GM21515 (cell line): ENCODE measurements at regions not wholly inside any gene's neighbourhood (a gene's known extent, or its start where the extent isn't known, plus 50 kb on each side); places are given as distances from the start of the nearest gene placed in this dataset.

ENCODE experiments used
- ATAC-seq: cut with Tn5 transposase; IDR thresholded peaks from one replicate; pipeline ENCODE4 v1.9.1; 2021; ENCODE audit not compliant: unreplicated experiment

DNA sequence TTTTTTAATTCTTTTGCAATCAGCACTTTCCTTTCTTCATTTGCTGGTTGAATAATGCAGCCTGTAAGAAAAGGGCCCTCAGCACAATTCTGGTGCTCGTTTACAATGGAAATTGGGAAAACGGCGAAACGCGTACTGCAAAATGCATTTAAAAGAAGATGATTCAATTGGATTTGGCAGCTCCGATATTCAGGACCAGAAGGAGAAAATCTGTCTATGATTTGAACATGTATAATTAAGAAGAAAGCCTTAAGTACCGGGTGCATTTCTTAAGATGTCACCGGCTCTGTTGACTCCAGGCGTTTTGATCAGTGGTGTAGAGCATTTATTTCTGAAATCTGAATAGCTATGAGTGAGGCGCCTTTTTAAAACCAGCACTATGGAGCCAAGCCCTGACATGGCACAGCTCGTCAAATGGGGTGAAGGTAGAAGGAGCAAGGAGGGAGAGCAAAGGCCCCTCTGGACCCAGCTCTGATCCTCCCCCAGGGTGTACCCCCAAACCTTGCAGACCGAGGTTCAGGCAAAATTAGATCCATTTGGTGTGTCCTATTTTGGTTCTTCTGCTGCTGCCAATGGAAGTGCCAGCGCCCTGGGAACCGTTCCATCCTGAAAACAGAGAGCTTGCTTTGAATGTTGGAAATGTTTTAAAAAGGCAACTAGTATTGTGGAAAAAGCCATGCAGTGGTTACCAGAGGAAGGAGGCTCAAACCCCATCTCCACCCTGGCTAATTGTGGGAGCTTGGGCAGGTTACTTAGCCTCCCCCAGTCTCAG lies 161.4 kb upstream of the RPL38 start:
- ATAC-seq = no peak

- ATAC-seq = no peak
Measured at GRCh38 chr17:74042744-74043486, 160.6 kb upstream of the RPL38 start.

- no peak for ATAC-seq
Measured at GRCh38 chr17:74043976-74044375, 159.5 kb upstream of the RPL38 start.

- ATAC-seq = no peak
Measured at GRCh38 chr17:74045608-74046280, 157.7 kb upstream of the RPL38 start.

DNA sequence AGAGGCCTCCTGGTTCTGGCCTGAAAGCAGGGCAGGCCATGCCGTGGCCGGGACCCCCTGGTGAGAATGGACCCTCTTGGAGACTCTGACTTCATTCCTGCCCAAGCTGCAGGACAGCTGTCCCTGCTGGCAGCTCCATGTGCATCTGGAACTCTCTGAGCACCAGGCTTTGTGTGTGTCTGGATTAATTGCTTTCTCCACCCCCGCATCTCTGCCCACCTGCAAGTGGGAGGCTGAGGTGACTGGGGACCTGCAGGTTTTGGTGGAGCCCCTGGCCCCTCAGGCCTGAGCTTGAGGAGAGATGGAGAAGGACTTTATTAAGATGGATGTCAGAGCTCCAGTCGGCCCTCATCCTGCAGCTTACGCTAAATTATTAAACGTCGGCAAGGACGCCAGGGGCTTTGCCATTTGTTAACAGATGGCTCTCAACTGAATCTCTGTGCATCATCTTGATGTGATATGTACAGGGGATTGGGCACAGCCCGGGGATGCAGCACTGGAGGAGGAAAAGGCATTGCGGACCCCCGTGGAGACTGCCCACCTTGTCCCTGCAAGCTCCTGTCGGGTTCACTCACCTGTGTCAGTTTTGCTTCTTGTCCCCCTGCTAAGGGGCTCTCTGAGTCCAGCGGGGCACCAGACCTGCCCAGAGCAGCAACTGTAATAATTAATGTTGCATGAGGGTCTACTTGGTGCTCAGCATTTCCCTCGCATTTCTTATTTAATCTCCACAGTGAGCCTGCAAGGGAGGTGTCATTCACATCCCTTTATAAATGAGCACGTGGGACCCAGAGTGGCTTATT lies 154.1 kb upstream of the RPL38 start:
- no peak for ATAC-seq

DNA sequence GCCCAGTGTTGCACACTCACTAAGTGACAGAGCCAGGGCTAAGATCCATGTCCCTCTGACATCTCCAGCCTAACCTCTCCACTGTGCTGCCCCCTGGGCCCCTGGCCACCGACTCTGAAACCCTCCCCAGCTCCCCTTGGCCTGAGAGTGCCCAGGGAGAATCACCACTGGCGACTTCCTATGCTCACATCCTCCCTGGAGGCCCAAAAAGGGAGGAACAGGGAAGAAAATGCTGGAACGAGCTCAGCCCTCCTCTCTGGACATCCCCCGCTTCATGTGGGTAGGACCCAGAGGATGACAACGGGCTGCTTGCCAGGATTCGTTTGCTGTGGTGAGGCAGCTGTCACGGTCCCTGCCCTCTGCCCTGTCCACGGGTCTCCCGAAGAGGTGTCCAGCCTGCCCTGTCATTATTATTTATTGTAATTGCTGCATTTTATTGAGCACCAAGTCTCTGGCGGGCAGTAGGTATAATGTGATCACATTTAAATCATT lies 153.5 kb upstream of the RPL38 start:
- no peak for ATAC-seq

DNA sequence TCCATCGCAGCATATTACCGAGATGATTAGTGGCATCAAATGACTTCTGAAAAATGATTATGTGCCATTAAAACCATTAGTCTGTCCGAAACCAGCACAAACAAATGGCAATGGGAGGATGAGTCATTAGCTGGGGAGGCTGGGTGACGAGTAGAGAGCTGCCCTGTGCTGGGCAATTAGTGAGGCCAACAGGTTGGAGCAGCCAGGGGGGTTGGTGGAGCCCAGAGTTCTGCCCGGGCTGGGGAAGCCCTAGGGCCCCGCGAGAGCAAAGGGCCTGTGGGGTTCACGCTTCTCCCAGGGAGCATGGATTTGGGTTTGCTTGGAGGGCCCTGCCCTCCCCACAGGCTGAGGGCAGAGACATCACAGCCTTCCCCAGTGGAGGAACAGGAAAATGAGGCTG lies 152.1 kb upstream of the RPL38 start:
- ATAC-seq = no peak

GRCh38 chr17:74052993-74053711 lies 150.3 kb upstream of the RPL38 start:
- ATAC-seq = no peak

DNA sequence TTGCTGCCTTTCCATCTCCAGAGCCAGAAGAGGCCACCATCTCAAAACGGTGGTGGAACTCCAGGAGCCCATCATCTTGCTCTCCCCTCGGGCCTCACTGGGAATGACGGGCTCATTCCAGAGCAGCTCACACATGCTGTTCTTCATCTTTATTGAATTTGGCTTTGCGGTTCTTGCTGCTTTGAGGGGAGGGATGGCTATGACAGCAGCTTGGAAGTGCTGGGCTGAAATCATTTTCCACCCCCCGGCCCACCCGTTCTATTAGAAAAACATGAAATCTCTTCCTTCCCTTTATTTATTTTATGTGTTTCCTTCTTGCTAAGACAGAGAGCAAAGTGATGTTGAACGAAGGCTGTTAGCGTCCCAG lies 149.8 kb upstream of the RPL38 start:
- no peak for ATAC-seq

- ATAC-seq = no peak
Measured at GRCh38 chr17:74054249-74054648, 149.2 kb upstream of the RPL38 start.

DNA sequence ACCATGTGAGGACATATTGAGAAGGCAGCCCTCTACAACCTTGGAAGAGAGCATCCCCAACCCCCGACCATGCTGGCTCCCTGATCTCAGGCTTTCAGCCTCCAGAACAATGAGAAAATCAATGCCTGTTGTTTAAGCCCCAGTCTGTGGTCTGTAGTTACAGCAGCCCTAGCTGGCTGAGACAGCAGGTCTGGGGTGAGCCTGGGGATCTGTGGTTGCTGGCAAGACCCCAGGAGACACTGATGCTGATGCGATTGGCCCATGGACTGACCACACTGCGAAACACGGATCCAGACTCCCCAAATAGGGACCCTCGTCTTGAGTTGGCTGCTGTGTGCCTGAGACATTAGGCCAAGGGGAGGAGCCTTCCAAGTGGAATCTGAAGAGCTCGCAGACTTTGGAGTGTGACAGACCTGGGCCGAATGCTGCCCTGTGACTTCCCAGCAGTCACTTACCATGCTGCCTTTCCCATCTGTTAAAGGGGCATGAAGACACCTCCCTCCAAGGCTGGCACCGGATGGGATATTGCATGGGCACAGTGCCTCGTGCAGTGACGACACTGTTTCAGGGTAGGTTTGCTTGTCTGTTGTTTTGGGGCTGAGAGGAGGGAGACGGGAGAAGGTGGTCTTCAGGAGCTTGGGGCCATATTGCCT lies 147.8 kb upstream of the RPL38 start:
- ATAC-seq = no peak

DNA sequence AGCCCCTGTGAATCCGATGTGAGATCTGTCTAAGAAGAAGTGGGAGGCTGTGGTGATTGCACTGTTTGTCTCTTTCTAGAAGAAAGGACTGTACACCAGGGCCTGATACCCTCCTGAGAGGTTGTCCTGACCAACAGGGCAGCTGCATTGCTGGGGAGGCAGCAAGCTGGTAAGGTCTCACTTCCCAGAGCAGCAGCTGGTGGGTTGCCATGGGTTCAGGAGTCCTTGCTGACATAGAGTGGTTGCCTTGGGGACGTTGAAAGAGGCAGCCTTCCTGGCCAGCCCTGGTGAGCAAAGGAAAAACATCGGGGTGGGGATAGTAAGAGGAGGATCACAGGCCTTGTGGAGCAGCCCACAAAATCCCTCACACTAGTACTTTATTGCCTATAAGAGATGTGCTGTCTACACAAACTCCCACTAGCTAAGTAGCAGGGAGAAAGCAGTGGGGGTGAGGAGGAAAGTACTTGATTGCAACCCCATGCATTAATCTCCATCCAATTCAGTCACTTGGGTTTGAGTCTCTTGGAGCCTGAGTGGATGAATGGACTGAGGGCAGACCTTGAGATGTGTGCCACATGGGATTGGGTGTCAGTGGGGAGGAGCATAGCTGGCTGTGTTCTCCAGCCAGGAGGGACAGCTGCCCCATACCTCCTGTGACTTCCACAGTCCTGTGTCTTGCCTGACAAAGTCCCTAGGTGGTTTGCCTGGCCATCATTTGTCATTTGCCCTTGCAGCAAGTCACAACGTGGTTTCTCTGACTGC lies 143.8 kb upstream of the RPL38 start:
- ATAC-seq = no peak

DNA sequence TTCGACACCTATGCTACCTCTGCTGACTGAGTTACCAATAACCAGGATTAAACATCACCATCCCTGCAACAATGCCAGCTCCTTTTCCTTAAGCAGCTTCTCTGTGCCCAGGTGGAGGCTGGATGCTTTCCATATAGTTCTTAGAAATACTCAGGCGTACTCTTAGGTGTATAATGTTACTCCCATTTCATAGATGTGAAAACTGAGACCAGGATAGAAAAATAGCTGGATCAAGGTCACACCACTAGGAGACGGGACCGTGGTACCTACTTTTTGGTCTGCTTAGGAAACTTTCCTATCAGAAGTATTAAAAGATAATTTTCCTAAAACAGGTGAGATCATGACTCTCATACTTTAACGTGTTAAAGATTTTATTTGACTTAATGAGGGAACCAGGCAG lies 141.7 kb upstream of the RPL38 start:
- ATAC-seq = no peak

DNA sequence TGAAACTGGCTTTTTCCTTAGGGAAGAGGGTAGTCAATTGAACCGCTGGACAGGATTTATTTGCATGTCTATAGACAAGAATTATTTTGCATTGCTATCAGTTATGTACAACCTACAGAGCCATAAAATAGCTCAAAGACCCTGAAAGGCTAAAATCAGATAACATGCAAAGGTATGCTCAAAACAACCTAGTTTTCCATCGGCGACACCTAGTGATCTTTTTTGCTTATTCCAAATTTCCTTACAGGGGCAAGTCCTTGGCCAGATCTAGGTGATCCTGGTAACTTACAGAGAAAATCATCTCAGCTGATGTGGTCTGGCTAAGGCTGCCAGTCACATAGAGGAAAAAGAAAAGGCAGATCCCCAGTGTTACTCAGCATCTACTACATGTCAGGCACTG lies 141.2 kb upstream of the RPL38 start:
- no peak for ATAC-seq

DNA sequence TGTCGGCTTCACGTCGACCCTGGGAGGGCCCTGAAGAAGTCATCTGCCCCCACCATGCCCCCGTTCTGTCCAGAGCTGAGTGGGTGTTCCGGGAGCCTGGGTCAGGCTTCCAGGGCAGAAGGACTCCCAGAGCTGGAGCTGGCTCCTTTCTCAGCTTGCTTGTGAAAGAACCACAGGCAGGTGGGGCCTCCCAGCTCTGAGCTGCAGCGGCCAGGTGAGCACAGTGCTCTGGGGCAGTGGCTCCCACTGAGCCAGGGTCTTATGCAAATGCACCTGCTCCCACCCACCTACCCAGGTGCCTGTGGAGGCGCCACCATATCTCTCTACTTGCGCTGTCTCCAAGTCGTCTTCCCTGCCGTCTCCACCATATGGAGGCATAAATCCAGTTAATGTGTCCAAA lies 140.0 kb upstream of the RPL38 start:
- ATAC-seq = no peak

DNA sequence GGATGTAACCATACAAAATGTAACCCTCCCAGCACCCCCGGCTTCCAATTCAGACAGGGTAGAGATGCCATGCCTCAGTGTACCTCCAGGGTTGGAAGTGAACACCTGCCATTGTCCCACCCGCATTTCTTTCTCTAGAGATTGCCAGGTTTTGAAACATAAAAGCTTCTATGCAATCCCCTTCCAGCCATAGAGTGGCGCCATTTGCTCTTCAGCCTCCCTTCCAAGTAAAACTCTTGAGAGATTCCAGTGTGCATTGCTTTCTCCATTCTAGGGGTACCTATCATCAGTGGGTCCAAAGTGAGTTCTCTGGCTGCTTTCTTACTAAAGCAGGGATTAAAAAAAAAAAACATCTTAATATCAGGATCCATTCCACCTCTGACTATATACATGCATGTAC lies 133.1 kb upstream of the RPL38 start:
- ATAC-seq = no peak

- no peak for ATAC-seq
Measured at GRCh38 chr17:74070998-74071679, 132.3 kb upstream of the RPL38 start.

GRCh38 chr17:74072340-74072739 lies 131.1 kb upstream of the RPL38 start:
- ATAC-seq = no peak

- ATAC-seq = no peak
Measured at GRCh38 chr17:74076446-74076845, 127.0 kb upstream of the RPL38 start.
